ENCODE measurements at regions not wholly inside any gene's neighbourhood (a gene's known extent, or its start where the extent isn't known, plus 50 kb on each side); places are given as distances from the start of the nearest gene placed in this dataset.

- Mint-ChIP-seq H3K27ac (no peak overlapping the region), H3K4me1 (peaks cover 0 to 16% of the 10 kb centered on the region in 2 donors), H3K27me3 (ENCODE audit: low read depth in 2 of 2) (peaks cover 7 to 14% of the 10 kb centered on the region in 2 donors), H3K36me3 (no peaks in the 10 kb centered on the region), H3K9me3 (peaks cover 0 to 3% of the 10 kb centered on the region in 2 donors), H3K4me3 (no peak overlapping the region)
- DNase-seq (no peak), ATAC-seq (no peak)
- Histone ChIP-seq H3K27ac (ENCODE audit: low read length) (no peak overlapping the region), H3K9me3 (ENCODE audit: control insufficient read depth, insufficient read depth, low read length) (peaks cover 5% of the 10 kb centered on the region), H3K36me3 (ENCODE audit: control insufficient read depth, insufficient read depth, low read length) (no peaks in the 10 kb centered on the region), H3K4me1 (ENCODE audit: control insufficient read depth, insufficient read depth, low read length) (no peaks in the 10 kb centered on the region), H3K27me3 (ENCODE audit: control insufficient read depth, insufficient read depth, low read length) (no peaks in the 10 kb centered on the region), H3K4me3 (ENCODE audit: low read length) (no peak overlapping the region)
- intact Hi-C loops (cut with micrococcal nuclease): no loop called here
- TF ChIP-seq CTCF (IDR thresholded peaks at IDR 0.05): no peak
- WGBS (ENCODE audit: insufficient coverage): 80% methylated on average over 15 of the region's 16 CpGs
Measured at GRCh38 chr17:77034677-77035424, 105.9 kb upstream of the SEC14L1 start.

- Mint-ChIP-seq H3K4me1 (peaks cover 0 to 16% of the 10 kb centered on the region in 2 donors), H3K4me3 (no peak overlapping the region), H3K36me3 (no peaks in the 10 kb centered on the region), H3K27ac (no peak overlapping the region), H3K27me3 (ENCODE audit: low read depth in 2 of 2) (peaks cover 7 to 14% of the 10 kb centered on the region in 2 donors), H3K9me3 (peaks cover 0 to 3% of the 10 kb centered on the region in 2 donors)
- H3K4me3 ChIP-seq (ENCODE audit: low read length): no peak overlapping the region
- no peak for DNase-seq
- ATAC-seq: no peak
- no peaks in the 10 kb centered on the region for H3K4me1 ChIP-seq (ENCODE audit: control insufficient read depth, insufficient read depth, low read length)
- H3K36me3 ChIP-seq (ENCODE audit: control insufficient read depth, insufficient read depth, low read length): no peaks in the 10 kb centered on the region
- WGBS (ENCODE audit: insufficient coverage): 93% methylated on average over 4 of the region's 6 CpGs
- no peaks in the 10 kb centered on the region for H3K27me3 ChIP-seq (ENCODE audit: control insufficient read depth, insufficient read depth, low read length)
- no peak for TF ChIP-seq CTCF (IDR thresholded peaks at IDR 0.05)
- no peak overlapping the region for H3K27ac ChIP-seq (ENCODE audit: low read length)
- peaks cover 5% of the 10 kb centered on the region for H3K9me3 ChIP-seq (ENCODE audit: control insufficient read depth, insufficient read depth, low read length)
- intact Hi-C loops (cut with micrococcal nuclease): no loop called here
Measured at GRCh38 chr17:77035526-77035925, 105.2 kb upstream of the SEC14L1 start.

DNA sequence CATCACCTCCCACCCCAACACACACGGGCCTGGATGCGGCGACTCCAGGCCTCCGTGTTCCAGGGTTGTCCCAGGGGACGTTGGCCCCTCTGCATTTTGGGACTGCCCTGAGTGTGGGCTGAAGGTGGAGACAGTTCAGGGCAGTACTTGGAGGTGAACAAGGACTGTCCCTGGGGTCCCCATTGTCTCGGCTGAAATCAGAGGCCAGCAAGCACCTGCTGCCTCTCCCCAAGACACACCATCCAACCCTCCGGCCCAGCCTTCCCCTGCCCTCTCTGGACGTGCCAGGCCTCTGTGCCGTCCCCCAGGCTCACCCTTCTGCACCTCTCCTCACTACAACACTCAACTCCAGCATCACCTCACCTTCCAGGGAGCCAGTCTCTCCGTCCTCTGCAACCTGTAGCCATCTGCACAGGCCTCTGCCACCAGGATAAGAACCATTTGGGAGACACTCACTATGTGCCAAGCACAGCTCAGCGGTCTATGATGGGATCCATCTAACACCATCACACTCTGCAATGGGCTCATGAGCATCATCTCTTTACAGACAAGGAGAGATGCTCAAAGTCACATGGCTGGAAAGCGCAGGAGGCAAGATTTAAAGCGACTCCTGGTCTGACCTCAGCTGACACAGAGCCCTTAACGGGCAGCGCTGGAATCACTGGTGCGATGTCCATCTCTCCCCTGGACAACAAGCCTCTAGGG is 104.5 kb upstream of the SEC14L1 start:
- Histone ChIP-seq H3K27me3 (ENCODE audit: control insufficient read depth, insufficient read depth, low read length) (no peaks in the 10 kb centered on the region), H3K36me3 (ENCODE audit: control insufficient read depth, insufficient read depth, low read length) (no peaks in the 10 kb centered on the region), H3K4me1 (ENCODE audit: control insufficient read depth, insufficient read depth, low read length) (no peaks in the 10 kb centered on the region), H3K4me3 (ENCODE audit: low read length) (no peak overlapping the region), H3K9me3 (ENCODE audit: control insufficient read depth, insufficient read depth, low read length) (peaks cover 5% of the 10 kb centered on the region), H3K27ac (ENCODE audit: low read length) (no peak overlapping the region)
- Mint-ChIP-seq H3K27ac (no peak overlapping the region), H3K4me1 (peaks cover 0 to 16% of the 10 kb centered on the region in 2 donors), H3K36me3 (no peaks in the 10 kb centered on the region), H3K27me3 (ENCODE audit: low read depth in 2 of 2) (peaks cover 7 to 14% of the 10 kb centered on the region in 2 donors), H3K9me3 (no peaks in the 10 kb centered on the region), H3K4me3 (no peak overlapping the region)
- intact Hi-C loops (cut with micrococcal nuclease): no loop called here
- ATAC-seq (no peak), DNase-seq (no peak)
- 90% methylated on average over 16 of the region's 16 CpGs for WGBS (ENCODE audit: insufficient coverage)
- no peak for TF ChIP-seq CTCF (IDR thresholded peaks at IDR 0.05)

All from natural killer cell (primary cell).